ENCODE measurements at regions not wholly inside any gene's neighbourhood (a gene's known extent, or its start where the extent isn't known, plus 50 kb on each side); places are given as distances from the start of the nearest gene placed in this dataset.
"Not testable (repeated sequence)": the region's sequence is repeated elsewhere in the genome, so short reads cannot be mapped to it uniquely, and the experiment has no call there.

DNA sequence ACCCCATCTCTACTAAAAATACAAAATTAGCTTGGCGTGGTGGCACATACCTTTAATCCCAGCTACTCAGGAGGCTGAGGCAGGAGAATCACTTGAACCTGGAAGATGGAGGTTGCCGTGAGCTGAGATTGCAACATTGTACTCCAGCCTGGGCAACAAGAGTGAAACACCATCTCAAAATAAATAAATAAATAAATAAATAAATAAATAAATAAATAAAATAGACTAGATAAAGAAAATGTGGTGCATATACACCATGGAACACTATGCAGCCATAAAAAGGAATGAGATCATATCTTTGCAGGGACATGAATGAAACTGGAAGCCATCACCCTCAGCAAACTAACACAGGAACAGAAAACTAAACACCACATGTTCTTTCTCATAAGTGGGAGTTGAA, 110.4 kb downstream of the YIPF5 start:
- H3K9me3 Mint-ChIP-seq; DNase-seq; H3K4me1 Mint-ChIP-seq (ENCODE audit: low read depth); CTCF ChIA-PET; H3K36me3 Mint-ChIP-seq; intact Hi-C loops (cut with micrococcal nuclease); H3K27me3 Mint-ChIP-seq; POLR2A ChIA-PET; H3K27ac Mint-ChIP-seq; H3K4me3 Mint-ChIP-seq: not testable (repeated sequence)

DNA sequence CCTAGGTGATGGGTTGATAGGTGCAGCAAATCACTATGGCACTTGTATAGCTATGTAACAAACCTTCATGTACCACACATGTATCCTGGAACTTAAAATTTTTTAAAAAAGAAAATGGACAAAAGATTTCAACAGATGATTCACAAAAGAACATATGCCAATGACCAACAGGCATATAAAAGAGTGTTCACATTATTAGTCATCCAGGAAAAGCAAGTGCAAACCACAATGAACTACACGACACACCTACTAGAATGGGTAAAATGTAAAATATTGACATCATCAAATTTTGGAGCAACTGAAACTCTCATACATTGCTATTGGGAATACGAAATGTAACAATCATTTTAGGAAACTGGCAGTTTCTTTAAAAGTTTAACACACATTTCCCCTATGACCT, 109.9 kb downstream of the YIPF5 start:
- no peaks in the 10 kb centered on the region for H3K4me1 Mint-ChIP-seq (ENCODE audit: low read depth)
- no peak overlapping the region for H3K4me3 Mint-ChIP-seq
- peaks cover 5% of the 10 kb centered on the region for H3K27me3 Mint-ChIP-seq
- intact Hi-C loops (cut with micrococcal nuclease) = no loop called here
- no peak overlapping the region for H3K27ac Mint-ChIP-seq
- CTCF ChIA-PET = no interaction called here
- H3K9me3 Mint-ChIP-seq = peaks cover 6% of the 10 kb centered on the region
- DNase-seq = no peak
- no peaks in the 10 kb centered on the region for H3K36me3 Mint-ChIP-seq
- POLR2A ChIA-PET = no interaction called here

DNA sequence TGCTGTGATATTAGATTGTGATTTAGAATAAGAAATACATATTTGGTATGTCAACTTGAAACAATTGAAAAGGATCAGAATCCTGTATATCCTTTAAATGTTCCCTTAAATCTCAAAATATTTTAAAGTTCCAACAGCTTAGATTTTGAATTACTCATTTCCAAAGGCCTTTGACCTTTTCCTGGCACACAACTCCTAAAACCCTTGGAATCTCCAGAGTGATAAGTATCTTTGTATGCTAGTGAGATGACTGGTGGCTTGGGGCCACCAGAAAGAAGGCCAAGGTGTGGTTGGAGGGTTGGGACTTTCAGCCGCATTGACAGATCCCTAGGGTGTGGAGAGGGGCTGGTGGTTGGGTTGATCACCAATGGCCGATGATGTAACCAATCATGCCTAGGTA, 104.7 kb downstream of the YIPF5 start:
- Mint-ChIP-seq H3K4me3 (no peak overlapping the region), H3K9me3 (peaks cover under 1% of the 10 kb centered on the region), H3K36me3 (no peaks in the 10 kb centered on the region), H3K27me3 (no peaks in the 10 kb centered on the region), H3K4me1 (ENCODE audit: low read depth) (no peaks in the 10 kb centered on the region), H3K27ac (no peak overlapping the region)
- POLR2A ChIA-PET = no interaction called here
- intact Hi-C loops (cut with micrococcal nuclease) = no loop called here
- CTCF ChIA-PET = interaction anchor here (0.6 kb wide), 1 partner anchor 546 kb away, joined by 3 read pairs; no protein-coding TSS in a partner anchor
- DNase-seq = no peak

DNA sequence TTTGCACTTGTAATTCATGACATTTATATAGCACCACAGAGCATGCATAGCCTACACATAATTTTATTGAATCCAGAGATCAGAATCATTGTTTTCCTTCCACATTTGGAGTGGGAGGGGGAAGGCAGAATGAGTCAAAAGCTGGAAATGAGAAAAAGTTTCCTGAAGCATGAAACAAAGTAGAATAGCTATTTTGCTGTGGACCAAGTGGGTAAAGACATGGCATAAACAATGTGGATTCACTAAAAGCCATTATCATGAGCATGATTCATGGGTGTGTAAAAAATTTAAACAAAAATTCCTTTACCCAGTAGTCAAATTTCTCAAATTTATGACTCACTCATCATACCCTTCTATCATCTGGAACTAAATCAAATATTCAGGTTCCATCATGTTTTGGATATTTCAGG, 97.9 kb downstream of the YIPF5 start:
- POLR2A ChIA-PET = no interaction called here
- H3K4me1 Mint-ChIP-seq (ENCODE audit: low read depth) = no peaks in the 10 kb centered on the region
- H3K27ac Mint-ChIP-seq = no peak overlapping the region
- no peaks in the 10 kb centered on the region for H3K36me3 Mint-ChIP-seq
- intact Hi-C loops (cut with micrococcal nuclease) = no loop called here
- H3K4me3 Mint-ChIP-seq = no peak overlapping the region
- no peak for DNase-seq
- CTCF ChIA-PET = no interaction called here
- peaks cover 3% of the 10 kb centered on the region for H3K9me3 Mint-ChIP-seq
- peaks cover 12% of the 10 kb centered on the region for H3K27me3 Mint-ChIP-seq

DNA sequence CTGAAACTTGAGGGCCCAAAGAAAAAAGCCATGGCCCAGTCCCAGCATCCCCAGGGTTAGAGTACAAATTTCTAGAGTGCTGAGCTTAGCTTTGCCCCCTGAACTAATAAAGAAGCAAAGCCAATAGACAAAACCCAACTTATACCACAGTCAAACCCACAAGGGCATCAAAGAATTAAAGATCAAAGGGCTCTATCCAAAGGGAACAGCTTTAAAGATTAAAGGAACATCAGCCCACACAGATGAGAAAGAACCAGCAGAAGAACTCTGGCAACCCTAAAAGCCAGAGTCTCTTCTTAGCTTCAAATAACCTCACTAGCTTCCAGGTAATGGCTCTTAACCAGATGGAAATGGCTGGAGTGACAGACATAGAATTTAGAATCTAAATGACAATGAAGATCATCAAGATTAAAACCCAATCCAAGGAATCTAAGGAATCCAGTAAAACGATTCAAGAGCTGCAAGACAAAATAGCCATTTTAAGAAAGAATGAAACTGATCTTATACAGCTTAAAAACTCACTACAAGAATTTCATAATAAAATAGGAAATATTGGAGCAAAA, 93.9 kb downstream of the YIPF5 start:
- no peaks in the 10 kb centered on the region for H3K36me3 Mint-ChIP-seq
- H3K4me3 Mint-ChIP-seq = no peak overlapping the region
- ChIA-PET POLR2A (no interaction called here), CTCF (no interaction called here)
- no peak overlapping the region for H3K27ac Mint-ChIP-seq
- intact Hi-C loops (cut with micrococcal nuclease) = no loop called here
- H3K27me3 Mint-ChIP-seq = peaks cover 12% of the 10 kb centered on the region
- no peaks in the 10 kb centered on the region for H3K4me1 Mint-ChIP-seq (ENCODE audit: low read depth)
- peaks cover 19% of the 10 kb centered on the region for H3K9me3 Mint-ChIP-seq
- no peak for DNase-seq

DNA sequence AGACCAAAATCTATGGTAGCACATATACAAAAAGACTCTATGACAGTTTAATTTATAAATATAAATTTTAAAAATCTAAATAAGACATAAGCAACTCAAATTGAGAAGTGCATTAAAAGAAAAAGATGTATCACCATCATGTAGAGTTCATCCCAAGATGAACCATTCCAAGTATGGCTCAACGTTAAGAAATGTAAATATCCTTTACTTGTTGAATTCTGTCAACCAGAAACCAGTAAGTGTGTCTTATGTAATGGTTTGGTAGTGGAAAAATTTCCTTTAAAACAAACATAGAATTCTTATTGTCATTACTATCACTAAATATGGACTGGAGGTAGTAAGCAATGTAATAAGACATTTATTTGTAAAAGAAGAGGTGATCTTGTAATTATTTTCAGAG, 87.3 kb downstream of the YIPF5 start:
- DNase-seq = no peak
- Mint-ChIP-seq H3K27ac (no peak overlapping the region), H3K27me3 (no peaks in the 10 kb centered on the region), H3K9me3 (peaks cover 22% of the 10 kb centered on the region), H3K36me3 (no peaks in the 10 kb centered on the region), H3K4me3 (no peak overlapping the region), H3K4me1 (ENCODE audit: low read depth) (no peaks in the 10 kb centered on the region)
- intact Hi-C loops (cut with micrococcal nuclease) = no loop called here
- POLR2A ChIA-PET = no interaction called here
- CTCF ChIA-PET = no interaction called here

DNA sequence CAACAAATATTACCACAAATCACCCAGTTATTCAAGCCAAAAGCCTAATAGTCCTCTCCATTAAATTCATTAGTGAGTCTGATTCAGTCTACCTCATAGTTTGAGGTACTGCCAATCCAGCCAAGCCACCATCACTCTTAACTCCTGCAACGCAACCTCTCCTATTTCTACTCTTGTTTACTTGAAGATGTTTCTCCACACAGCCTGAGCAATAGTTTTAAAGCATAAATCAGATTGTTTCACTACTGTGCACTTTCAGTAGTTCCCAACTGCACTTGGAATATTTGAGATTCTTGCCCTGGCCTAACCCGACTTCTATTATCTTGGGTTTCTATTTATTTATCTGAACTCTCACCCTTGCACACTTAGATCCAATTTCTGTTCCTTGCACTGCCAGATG, 85.5 kb downstream of the YIPF5 start:
- no peaks in the 10 kb centered on the region for H3K4me1 Mint-ChIP-seq (ENCODE audit: low read depth)
- no peak for DNase-seq
- intact Hi-C loops (cut with micrococcal nuclease) = no loop called here
- CTCF ChIA-PET = no interaction called here
- no peak overlapping the region for H3K27ac Mint-ChIP-seq
- H3K36me3 Mint-ChIP-seq = no peaks in the 10 kb centered on the region
- no peaks in the 10 kb centered on the region for H3K27me3 Mint-ChIP-seq
- H3K4me3 Mint-ChIP-seq = no peak overlapping the region
- peaks cover 22% of the 10 kb centered on the region for H3K9me3 Mint-ChIP-seq
- POLR2A ChIA-PET = no interaction called here

DNA sequence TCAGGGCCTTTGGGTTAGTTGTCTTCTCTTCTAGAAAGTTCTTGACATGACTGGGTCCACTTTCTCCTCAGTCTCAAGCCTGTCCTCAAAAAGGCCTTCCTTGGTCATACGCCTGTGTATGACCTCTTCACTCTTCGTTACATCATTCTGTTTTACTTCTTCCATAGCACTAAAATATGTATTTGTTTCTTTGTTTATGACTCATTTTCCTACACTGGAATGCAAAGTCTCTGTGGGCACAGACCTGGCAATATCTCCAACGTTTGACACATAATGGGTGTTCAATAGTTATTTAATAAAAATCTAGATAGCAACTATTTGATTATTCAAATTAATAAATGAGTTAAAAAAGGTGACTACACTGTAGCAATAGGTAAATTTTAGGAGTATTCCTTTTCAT, 85.1 kb downstream of the YIPF5 start:
- DNase-seq = no peak
- peaks cover 22% of the 10 kb centered on the region for H3K9me3 Mint-ChIP-seq
- H3K4me3 Mint-ChIP-seq = no peak overlapping the region
- no peaks in the 10 kb centered on the region for H3K4me1 Mint-ChIP-seq (ENCODE audit: low read depth)
- POLR2A ChIA-PET = no interaction called here
- H3K27me3 Mint-ChIP-seq = no peaks in the 10 kb centered on the region
- H3K36me3 Mint-ChIP-seq = no peaks in the 10 kb centered on the region
- H3K27ac Mint-ChIP-seq = no peak overlapping the region
- CTCF ChIA-PET = no interaction called here
- intact Hi-C loops (cut with micrococcal nuclease) = no loop called here

DNA sequence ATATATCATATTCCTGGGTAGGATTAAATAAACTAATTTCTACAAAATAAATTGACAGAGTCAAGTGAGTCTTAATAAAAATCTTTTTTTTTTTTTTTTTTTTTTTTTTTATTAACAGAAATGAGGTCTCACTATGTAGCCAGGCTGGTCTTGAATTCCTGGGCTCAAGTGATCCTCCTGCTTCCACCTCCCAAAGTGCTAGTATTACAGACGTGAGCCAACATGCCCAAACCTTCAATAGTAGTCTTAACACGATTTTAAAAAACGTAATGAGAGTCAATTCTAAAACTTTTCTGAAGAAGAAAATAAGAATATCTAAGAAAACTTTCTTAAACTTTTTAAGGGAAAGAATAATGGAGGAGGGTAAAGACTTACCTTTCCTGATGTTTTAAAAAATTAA, 84.2 kb downstream of the YIPF5 start:
- Mint-ChIP-seq H3K36me3 (no peaks in the 10 kb centered on the region), H3K27me3 (no peaks in the 10 kb centered on the region), H3K9me3 (peaks cover 14% of the 10 kb centered on the region), H3K4me1 (ENCODE audit: low read depth) (no peaks in the 10 kb centered on the region), H3K4me3 (no peak overlapping the region), H3K27ac (no peak overlapping the region)
- intact Hi-C loops (cut with micrococcal nuclease) = no loop called here
- DNase-seq = no peak
- CTCF ChIA-PET = no interaction called here
- POLR2A ChIA-PET = no interaction called here

DNA sequence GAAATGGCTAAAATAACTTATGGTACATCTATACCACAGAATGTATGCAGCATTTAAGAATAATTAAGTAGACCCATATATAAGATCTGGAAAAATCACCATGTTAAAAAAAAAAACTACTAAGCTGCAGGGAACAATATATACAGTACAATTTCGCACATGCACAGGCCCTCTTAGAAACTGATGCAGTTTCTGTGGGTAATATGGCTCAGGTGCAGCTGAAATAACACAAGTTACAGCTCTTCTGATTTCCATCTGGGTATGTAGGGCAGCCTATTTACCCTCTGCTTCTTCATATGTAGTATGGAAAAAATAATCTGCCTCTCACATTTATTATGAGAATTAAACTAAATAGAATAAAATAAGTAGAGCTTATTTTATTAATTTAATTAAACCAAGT, 82.9 kb downstream of the YIPF5 start:
- Mint-ChIP-seq H3K9me3 (peaks cover under 1% of the 10 kb centered on the region), H3K4me3 (no peak overlapping the region), H3K36me3 (no peaks in the 10 kb centered on the region), H3K4me1 (ENCODE audit: low read depth) (no peaks in the 10 kb centered on the region), H3K27ac (no peak overlapping the region), H3K27me3 (no peaks in the 10 kb centered on the region)
- POLR2A ChIA-PET = interaction anchor here (0.5 kb wide), 1 partner anchor 1992 kb away, joined by 3 read pairs; no protein-coding TSS in a partner anchor
- intact Hi-C loops (cut with micrococcal nuclease) = no loop called here
- CTCF ChIA-PET = interaction anchor here (1.3 kb wide), 1 partner anchor 116 kb away, joined by 3 read pairs; no protein-coding TSS in a partner anchor
- DNase-seq = no peak

DNA sequence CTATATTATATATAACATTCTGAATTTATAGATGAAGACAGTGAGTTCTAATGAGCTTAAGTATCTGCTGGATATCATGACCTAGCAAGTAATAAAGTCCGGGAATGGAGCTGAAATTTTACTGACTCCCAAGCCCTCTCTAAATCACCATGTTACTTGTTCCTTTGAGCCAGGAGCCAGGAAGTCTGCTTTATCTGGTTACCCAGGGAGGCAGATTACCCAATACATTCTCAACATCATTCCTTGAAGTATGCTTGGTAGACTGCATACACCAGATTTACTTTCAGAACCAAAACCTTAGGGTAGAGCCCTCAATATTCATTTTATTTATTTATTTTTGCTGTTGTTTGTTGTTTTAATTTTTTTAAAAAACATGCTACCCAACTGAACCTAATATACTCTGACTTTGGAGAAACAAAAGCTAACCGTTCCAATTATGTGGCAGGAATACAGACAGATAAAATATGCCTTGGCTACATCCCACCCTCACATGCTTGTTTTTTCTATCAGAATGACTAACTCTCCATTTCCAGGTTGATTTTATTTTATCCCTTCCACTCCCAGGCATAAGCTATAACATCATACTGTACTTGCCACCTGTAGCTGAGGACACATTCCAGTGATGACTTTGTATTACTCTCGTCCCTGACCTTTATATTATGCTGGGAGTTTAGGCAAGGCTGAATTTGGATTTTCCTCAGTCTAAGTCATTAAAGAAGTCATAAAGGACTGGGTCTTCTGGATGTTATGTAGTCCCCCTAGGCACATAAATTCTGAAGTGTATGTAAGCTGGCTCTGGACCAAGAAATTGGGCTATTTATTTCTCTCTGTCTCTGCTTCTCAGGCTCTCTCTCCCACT, 82.0 kb downstream of the YIPF5 start:
- no peaks in the 10 kb centered on the region for H3K4me1 Mint-ChIP-seq (ENCODE audit: low read depth)
- H3K9me3 Mint-ChIP-seq = no peaks in the 10 kb centered on the region
- H3K27ac Mint-ChIP-seq = no peak overlapping the region
- ChIA-PET POLR2A (no interaction called here), CTCF (interaction anchor here (0.6 to 1.3 kb wide), 2 partner anchors 41 to 115 kb away, joined by 3 read pairs; no protein-coding TSS in a partner anchor)
- no peaks in the 10 kb centered on the region for H3K36me3 Mint-ChIP-seq
- intact Hi-C loops (cut with micrococcal nuclease) = no loop called here
- no peaks in the 10 kb centered on the region for H3K27me3 Mint-ChIP-seq
- no peak overlapping the region for H3K4me3 Mint-ChIP-seq
- DNase-seq = no peak

DNA sequence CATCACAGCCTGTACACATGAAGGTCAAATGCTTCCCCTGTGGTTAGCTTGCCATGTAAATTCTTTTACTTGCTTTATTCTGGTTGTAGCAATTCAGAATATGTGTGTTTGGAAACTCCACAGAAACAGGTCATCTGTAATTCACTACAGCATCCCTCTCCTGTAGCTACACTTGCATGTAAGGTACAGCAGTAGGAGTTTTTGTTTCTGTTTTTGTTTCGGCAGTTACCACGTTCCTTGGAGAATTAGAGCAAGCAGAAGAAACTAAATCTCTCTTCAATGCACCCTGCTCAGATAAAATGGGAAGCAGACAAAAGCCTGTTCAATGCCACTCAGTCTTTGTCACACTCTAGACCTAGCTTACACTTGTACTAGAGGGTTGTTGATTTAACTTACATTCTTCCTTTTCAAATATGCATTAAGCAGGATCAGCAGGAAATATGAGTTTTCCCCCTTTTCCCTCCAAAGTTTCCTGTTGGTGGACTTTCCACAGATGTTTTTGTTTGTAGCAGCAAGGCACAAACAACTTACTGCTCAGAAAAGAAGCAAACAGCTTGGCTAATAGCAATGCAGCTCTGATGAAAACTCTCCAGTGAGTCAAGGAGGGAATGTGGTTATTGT, 80.9 kb downstream of the YIPF5 start:
- ChIA-PET POLR2A (no interaction called here), CTCF (no interaction called here)
- no peaks in the 10 kb centered on the region for H3K9me3 Mint-ChIP-seq
- no peak overlapping the region for H3K4me3 Mint-ChIP-seq
- DNase-seq = no peak
- H3K4me1 Mint-ChIP-seq (ENCODE audit: low read depth) = peaks cover 4% of the 10 kb centered on the region
- H3K36me3 Mint-ChIP-seq = no peaks in the 10 kb centered on the region
- intact Hi-C loops (cut with micrococcal nuclease) = no loop called here
- no peaks in the 10 kb centered on the region for H3K27me3 Mint-ChIP-seq
- no peak overlapping the region for H3K27ac Mint-ChIP-seq

DNA sequence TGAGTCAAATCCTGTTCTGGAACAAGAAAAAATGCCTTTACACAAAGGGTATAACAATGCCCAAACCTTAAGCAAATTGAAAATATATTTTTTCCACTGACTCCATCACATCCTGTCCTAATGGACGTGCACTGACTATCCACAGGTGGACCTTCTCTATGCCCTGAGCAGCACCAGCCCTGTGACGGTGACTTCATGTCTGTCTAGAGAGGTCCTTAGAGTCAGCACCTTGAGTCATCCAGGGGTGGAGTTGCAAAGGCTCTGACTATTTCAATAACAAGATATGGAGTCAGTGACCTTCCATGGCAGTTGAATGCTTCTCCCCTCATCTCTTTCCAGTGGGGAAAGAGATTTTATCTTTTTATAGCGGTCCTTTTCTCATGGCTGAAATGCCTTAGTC, 78.0 kb downstream of the YIPF5 start:
- no peak for DNase-seq
- Mint-ChIP-seq H3K36me3 (no peaks in the 10 kb centered on the region), H3K4me3 (no peak overlapping the region), H3K27me3 (no peaks in the 10 kb centered on the region), H3K9me3 (peaks cover 4% of the 10 kb centered on the region), H3K27ac (no peak overlapping the region), H3K4me1 (ENCODE audit: low read depth) (peaks cover 4% of the 10 kb centered on the region)
- intact Hi-C loops (cut with micrococcal nuclease) = no loop called here
- CTCF ChIA-PET = no interaction called here
- POLR2A ChIA-PET = no interaction called here

Measured in activated CD4-positive, alpha-beta memory T cell treated with anti-CD3 and anti-CD28 coated beads for 36 hours (primary cell).